ENCODE measurements at regions not wholly inside any gene's neighbourhood (a gene's known extent, or its start where the extent isn't known, plus 50 kb on each side); places are given as distances from the start of the nearest gene placed in this dataset.

GRCh38 chr4:44086753-44087152 is 361.9 kb downstream of the KCTD8 start:
- TF ChIP-seq CTCF (conservative IDR thresholded peaks at IDR 0.05) = no peak
- TF ChIP-seq ZFX (IDR thresholded peaks at IDR 0.05) = no peak
